H1 (cell line): ENCODE measurements at regions not wholly inside any gene's neighbourhood (a gene's known extent, or its start where the extent isn't known, plus 50 kb on each side); places are given as distances from the start of the nearest gene placed in this dataset.

Experiments used
- CTCF ChIA-PET: fragments of 300-600 bp; sonication (Branson Sonifier 250); formaldehyde crosslinking; loops from one replicate; lab custom pipeline; 2021; ENCODE audit not compliant: partially characterized antibody; lab: Charles Lee
- POLR2A ChIA-PET: fragments of 300-600 bp; sonication (Branson Sonifier 250); formaldehyde crosslinking; loops from one replicate; lab custom pipeline; 2021; ENCODE audit warnings: inconsistent platforms; ENCODE audit not compliant: partially characterized antibody; lab: Charles Lee
- DNase-seq, 2 experiments: peaks; one replicate each; pipeline versions ENCODE4 v3.0.0 to v3.0.0-alpha.2; 2010 to 2022; ENCODE audit warnings: low spot score in 2 of 2, low read depth in 1 of 2, mixed read lengths in 1 of 2
- FAIRE-seq: peaks from 2 replicates; lab custom pipeline; 2011; peaks lifted over from hg19 to GRCh38; lab: Jason Lieb, UNC
- H2AFZ ChIP-seq: 2 replicates; pipeline ENCODE4 v1.8.1; 2012; ENCODE audit warnings: low read length, inconsistent platforms
- H2AK5ac ChIP-seq: 2 replicates; pipeline ENCODE4 v1.6.1; 2013; ENCODE audit warnings: low read depth, low read length
- H2BK120ac ChIP-seq: replicated peaks from 2 replicates; pipeline ENCODE3; 2013; ENCODE audit warnings: low read depth, low read length, inconsistent platforms
- H2BK12ac ChIP-seq: 2 replicates; pipeline ENCODE4 v1.6.1; 2013; ENCODE audit warnings: low read depth, low read length
- H2BK15ac ChIP-seq: 2 replicates; pipeline ENCODE4 v1.6.1; 2013; ENCODE audit warnings: low read length
- H2BK20ac ChIP-seq: 2 replicates; pipeline ENCODE4 v1.6.1; 2013; ENCODE audit warnings: low read length
- H2BK5ac ChIP-seq: 2 replicates; pipeline ENCODE4 v1.6.1; 2013; ENCODE audit warnings: low read depth, low read length
- H3K14ac ChIP-seq: 2 replicates; pipeline ENCODE4 v1.6.1; 2013; ENCODE audit warnings: inconsistent platforms; ENCODE audit not compliant: insufficient read length
- H3K18ac ChIP-seq: 2 replicates; pipeline ENCODE4 v1.6.1; 2013; ENCODE audit warnings: low read length; ENCODE audit errors: extremely low read depth
- H3K23ac ChIP-seq: 2 replicates; pipeline ENCODE4 v1.6.1; 2013; ENCODE audit warnings: inconsistent platforms; ENCODE audit not compliant: insufficient read length
- H3K23me2 ChIP-seq: 2 replicates; pipeline ENCODE4 v1.6.1; 2013; ENCODE audit warnings: low read depth, low read length
- H3K27ac ChIP-seq: 2 replicates; pipeline ENCODE4 v1.6.1; 2011; ENCODE audit warnings: low read depth, low read length, inconsistent platforms
- H3K27me3 ChIP-seq, 4 experiments: replicated peaks in 1 of 4; 1 replicate in 1 of 4; 2 replicates in 3 of 4; pipeline versions ENCODE4 v1.6.1 to v1.8.1; 2011 to 2013; ENCODE audit warnings: low read length in 3 of 4, mild to moderate bottlenecking in 3 of 4, inconsistent platforms in 2 of 4, mixed read lengths in 2 of 4, moderate library complexity in 1 of 4; ENCODE audit not compliant: control insufficient read depth in 3 of 4, insufficient read depth in 3 of 4; ENCODE audit errors: extremely low read depth in 1 of 4
- H3K36me3 ChIP-seq, 4 experiments: 2 replicates each; pipeline versions ENCODE4 v1.6.1 to v1.8.1; 2011 to 2013; ENCODE audit warnings: mild to moderate bottlenecking in 4 of 4, low read length in 3 of 4, moderate library complexity in 2 of 4, control low read depth in 1 of 4, inconsistent platforms in 1 of 4; ENCODE audit not compliant: insufficient read depth in 4 of 4, control insufficient read depth in 2 of 4
- H3K4ac ChIP-seq: replicated peaks from 2 replicates; pipeline ENCODE3; 2013; ENCODE audit warnings: low read length, low read depth, mixed read lengths, inconsistent platforms; ENCODE audit not compliant: insufficient read length
- H3K4me1 ChIP-seq, 4 experiments: replicated peaks in 1 of 4; 1 replicate in 1 of 4; 2 replicates in 3 of 4; pipeline versions ENCODE4 v1.6.1 to v1.8.1; 2011 to 2013; ENCODE audit warnings: low read length in 3 of 4, inconsistent platforms in 2 of 4, mixed read lengths in 1 of 4; ENCODE audit not compliant: insufficient read depth in 4 of 4, control insufficient read depth in 3 of 4
- H3K4me2 ChIP-seq, 2 experiments: 2 replicates each; pipeline versions ENCODE4 v1.6.1 to v1.8.1; 2011 to 2013; ENCODE audit warnings: low read depth in 2 of 2, low read length in 2 of 2, control low read depth in 1 of 2, inconsistent platforms in 1 of 2, mild to moderate bottlenecking in 1 of 2; ENCODE audit not compliant: insufficient read depth in 1 of 2
- H3K4me3 ChIP-seq, 4 experiments: fragments of 200-600, 300-600 bp in 1 of 4; sonication (generic), shearing (Covaris generic), sonication (Bioruptor Twin) in 1 of 4; 2 replicates each; pipeline versions ENCODE4 v1.5.1 to v1.8.1; 2011 to 2016; ENCODE audit warnings: low read length in 4 of 4, low read depth in 3 of 4, control low read depth in 2 of 4, inconsistent platforms in 2 of 4, mild to moderate bottlenecking in 2 of 4, mixed read lengths in 1 of 4, moderate library complexity in 1 of 4; ENCODE audit not compliant: insufficient read depth in 2 of 4; ENCODE audit errors: extremely low read depth in 1 of 4
- H3K56ac ChIP-seq: replicated peaks from 2 replicates; pipeline ENCODE3; 2013; ENCODE audit warnings: low read depth, mild to moderate bottlenecking, mixed read lengths, low read length, inconsistent platforms; ENCODE audit not compliant: insufficient read length
- H3K79me1 ChIP-seq: 2 replicates; pipeline ENCODE4 v1.6.1; 2013; ENCODE audit warnings: low read depth, low read length, control low read depth
- H3K79me2 ChIP-seq, 2 experiments: 2 replicates each; pipeline versions ENCODE4 v1.6.1 to v1.8.1; 2012 to 2013; ENCODE audit warnings: low read length in 2 of 2, mild to moderate bottlenecking in 2 of 2, inconsistent platforms in 1 of 2; ENCODE audit not compliant: insufficient read depth in 2 of 2, control insufficient read depth in 1 of 2
- H3K9ac ChIP-seq, 4 experiments: replicated peaks in 1 of 4; 1 replicate in 1 of 4; 2 replicates in 3 of 4; pipeline versions ENCODE4 v1.6.1 to v1.8.1; 2011 to 2013; ENCODE audit warnings: low read depth in 3 of 4, low read length in 3 of 4, control low read depth in 2 of 4, mild to moderate bottlenecking in 2 of 4, moderate library complexity in 2 of 4, inconsistent platforms in 1 of 4; ENCODE audit errors: extremely low read depth in 1 of 4
- H3K9me3 ChIP-seq, 2 experiments: 2 replicates each; pipeline versions ENCODE4 v1.6.1 to v1.8.1; 2012 to 2013; ENCODE audit warnings: mild to moderate bottlenecking in 2 of 2, moderate library complexity in 2 of 2, control low read depth in 1 of 2, inconsistent platforms in 1 of 2, low read depth in 1 of 2, low read length in 1 of 2, mixed read lengths in 1 of 2; ENCODE audit not compliant: insufficient read depth in 2 of 2
- H4K20me1 ChIP-seq, 2 experiments: replicated peaks in 1 of 2; 2 replicates each; pipeline versions ENCODE3 to v1.8.1; 2011 to 2013; ENCODE audit warnings: inconsistent platforms in 2 of 2, low read length in 2 of 2, mild to moderate bottlenecking in 1 of 2; ENCODE audit not compliant: insufficient read depth in 2 of 2, control insufficient read depth in 1 of 2
- H4K5ac ChIP-seq: 2 replicates; pipeline ENCODE4 v1.6.1; 2013; ENCODE audit warnings: low read length, low read depth, mixed read lengths, inconsistent platforms; ENCODE audit not compliant: insufficient read length
- H4K8ac ChIP-seq: 2 replicates; pipeline ENCODE4 v1.8.0; 2013; ENCODE audit warnings: mild to moderate bottlenecking, moderate library complexity, low read length, inconsistent platforms; ENCODE audit not compliant: insufficient read depth; ENCODE audit errors: extremely low read depth
- H4K91ac ChIP-seq: replicated peaks from 2 replicates; pipeline ENCODE3; 2013; ENCODE audit warnings: low read length, mixed read lengths, inconsistent platforms; ENCODE audit not compliant: insufficient read length
- ASH2L ChIP-seq: fragments of 200-600, 300-600 bp; sonication (generic); IDR thresholded peaks from one replicate; pipeline ENCODE4 v1.7.1; 2017; ENCODE audit warnings: low read length
- CBX5 ChIP-seq: fragments of 300-800, 300-1000 bp; sonication (generic); IDR thresholded peaks from 2 replicates; pipeline ENCODE4 v1.7.1; 2016; ENCODE audit warnings: antibody characterized with exemption, low read length, low read depth
- EZH2 ChIP-seq: fragments of 200-600 bp; sonication (generic); IDR thresholded peaks from 2 replicates; pipeline ENCODE4 v1.7.1; 2012; ENCODE audit warnings: low read depth, mild to moderate bottlenecking, moderate library complexity, low read length, inconsistent platforms; ENCODE audit not compliant: severe bottlenecking
- FOSL1 ChIP-seq: IDR thresholded peaks from 2 replicates; pipeline ENCODE4 v1.6.1; 2011; ENCODE audit warnings: mild to moderate bottlenecking, low read depth, low read length, moderate library complexity; ENCODE audit not compliant: insufficient read depth
- HDAC6 ChIP-seq: IDR thresholded peaks from one replicate; pipeline ENCODE4 v1.7.1; 2012; ENCODE audit warnings: low read depth, mild to moderate bottlenecking, inconsistent platforms, low read length, moderate library complexity
- JUND ChIP-seq: IDR thresholded peaks from 2 replicates; pipeline ENCODE4 v1.6.1; 2011; ENCODE audit warnings: mild to moderate bottlenecking, improper control_type of control experiment, low read length
- KDM4A ChIP-seq: IDR thresholded peaks from one replicate; pipeline ENCODE4 v1.7.1; 2012; ENCODE audit warnings: low read depth, mild to moderate bottlenecking, moderate library complexity, low read length, inconsistent platforms; ENCODE audit not compliant: severe bottlenecking
- NRF1 ChIP-seq: IDR thresholded peaks from 2 replicates; pipeline ENCODE4 v1.6.1; 2011; ENCODE audit warnings: mild to moderate bottlenecking, low read depth, low read length, improper control_type of control experiment
- PHF8 ChIP-seq: fragments of 200-600 bp; sonication (generic); conservative IDR thresholded peaks from 2 replicates; pipeline ENCODE4 v1.7.1; 2012; ENCODE audit warnings: low read depth, mild to moderate bottlenecking, inconsistent platforms, low read length, moderate library complexity
- RFX5 ChIP-seq: IDR thresholded peaks from 2 replicates; pipeline ENCODE4 v1.6.1; 2011; ENCODE audit warnings: low read depth, low read length, improper control_type of control experiment, borderline replicate concordance
- RNF2 ChIP-seq: fragments of 200-900, 300-1000 bp; sonication (generic); IDR thresholded peaks from 2 replicates; pipeline ENCODE4 v1.7.1; 2016; ENCODE audit warnings: borderline replicate concordance, low read depth, mild to moderate bottlenecking, antibody characterized with exemption, low read length; ENCODE audit not compliant: poor library complexity, severe bottlenecking; ENCODE audit errors: missing control alignments
- SIX5 ChIP-seq: IDR thresholded peaks from 2 replicates; pipeline ENCODE4 v1.6.1; 2011; ENCODE audit warnings: mild to moderate bottlenecking, low read depth, low read length
- TF ChIP-seq, protein P1 (sequence below), 3 experiments: IDR thresholded peaks; 1 replicate in 2 of 3; 2 replicates in 1 of 3; pipeline versions ENCODE4 v1.5.1 to v1.6.1; 2011; ENCODE audit warnings: low read length in 3 of 3, mild to moderate bottlenecking in 3 of 3, inconsistent platforms in 2 of 3, low read depth in 1 of 3, moderate library complexity in 1 of 3; ENCODE audit not compliant: insufficient read depth in 1 of 3; ENCODE audit errors: control extremely low read depth in 1 of 3

- Histone ChIP-seq H2BK15ac (no peak overlapping the region), H3K27me3 (no peaks in the 10 kb centered on the region), H3K4ac (no peak overlapping the region), H3K4me3 (no peak overlapping the region), H3K14ac (no peak overlapping the region), H3K36me3 (peaks cover 0 to 6% (median 0%) of the 10 kb centered on the region in 4 experiments; a peak in 1 of 8 replicates), H3K56ac (no peak overlapping the region), H3K23ac (no peak overlapping the region), H3K4me2 (no peak overlapping the region), H4K20me1 (no peaks in the 10 kb centered on the region), H4K5ac (no peak overlapping the region), H3K18ac (no peak overlapping the region), H3K79me1 (no peaks in the 10 kb centered on the region), H3K4me1 (no peaks in the 10 kb centered on the region), H2BK12ac (no peak overlapping the region), H2BK20ac (no peak overlapping the region), H2AFZ (no peak overlapping the region), H2BK120ac (no peak overlapping the region), H4K8ac (no peak overlapping the region), H2BK5ac (no peak overlapping the region), H2AK5ac (no peak overlapping the region), H3K9ac (no peak overlapping the region), H3K23me2 (no peaks in the 10 kb centered on the region), H3K79me2 (no peaks in the 10 kb centered on the region), H3K27ac (no peak overlapping the region), H4K91ac (no peak overlapping the region), H3K9me3 (peaks cover 15 to 17% of the 10 kb centered on the region in 2 experiments)
- CTCF ChIA-PET: no interaction called here
- FAIRE-seq (no peak), DNase-seq (no peak)
- POLR2A ChIA-PET: no interaction called here
- TF ChIP-seq SIX5 (no peak), HDAC6 (no peak), RFX5 (no peak), RNF2 (no peak), FOSL1 (no peak), EZH2 (no peak), CBX5 (no peak), NRF1 (no peak), PHF8 (no peak), KDM4A (no peak), ASH2L (no peak), JUND (no peak)
- TF ChIP-seq, protein P1, sequence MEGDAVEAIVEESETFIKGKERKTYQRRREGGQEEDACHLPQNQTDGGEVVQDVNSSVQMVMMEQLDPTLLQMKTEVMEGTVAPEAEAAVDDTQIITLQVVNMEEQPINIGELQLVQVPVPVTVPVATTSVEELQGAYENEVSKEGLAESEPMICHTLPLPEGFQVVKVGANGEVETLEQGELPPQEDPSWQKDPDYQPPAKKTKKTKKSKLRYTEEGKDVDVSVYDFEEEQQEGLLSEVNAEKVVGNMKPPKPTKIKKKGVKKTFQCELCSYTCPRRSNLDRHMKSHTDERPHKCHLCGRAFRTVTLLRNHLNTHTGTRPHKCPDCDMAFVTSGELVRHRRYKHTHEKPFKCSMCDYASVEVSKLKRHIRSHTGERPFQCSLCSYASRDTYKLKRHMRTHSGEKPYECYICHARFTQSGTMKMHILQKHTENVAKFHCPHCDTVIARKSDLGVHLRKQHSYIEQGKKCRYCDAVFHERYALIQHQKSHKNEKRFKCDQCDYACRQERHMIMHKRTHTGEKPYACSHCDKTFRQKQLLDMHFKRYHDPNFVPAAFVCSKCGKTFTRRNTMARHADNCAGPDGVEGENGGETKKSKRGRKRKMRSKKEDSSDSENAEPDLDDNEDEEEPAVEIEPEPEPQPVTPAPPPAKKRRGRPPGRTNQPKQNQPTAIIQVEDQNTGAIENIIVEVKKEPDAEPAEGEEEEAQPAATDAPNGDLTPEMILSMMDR (IDR thresholded peaks at IDR 0.05; ENCODE audit: control extremely low read depth in 1 of 3, insufficient read depth in 1 of 3, low read depth in 1 of 3, low read length in 3 of 3): no peak
These were observed 610.0 kb upstream of the LCORL start for GRCh38 chr4:18631586-18631985.
